NT2/D1 (cell line): ENCODE measurements at regions not wholly inside any gene's neighbourhood (a gene's known extent, or its start where the extent isn't known, plus 50 kb on each side); places are given as distances from the start of the nearest gene placed in this dataset.
A peak's percentile ranks its signal among the peaks of the same experiment; 100 is the strongest.

ENCODE experiments used
- DNase-seq: peaks from one replicate; pipeline ENCODE4 v3.0.0-alpha.2; 2011; ENCODE audit warnings: low read depth, low spot score
- H3K27me3 ChIP-seq: 2 replicates; pipeline ENCODE4 v1.6.0; 2011; ENCODE audit warnings: mild to moderate bottlenecking; ENCODE audit not compliant: insufficient read length, insufficient read depth
- H3K36me3 ChIP-seq: 2 replicates; pipeline ENCODE4 v1.6.1; 2011; ENCODE audit warnings: mild to moderate bottlenecking, low read length, mixed read lengths; ENCODE audit not compliant: insufficient read depth, insufficient read length
- H3K4me1 ChIP-seq: 2 replicates; pipeline ENCODE4 v1.5.1; 2011; ENCODE audit not compliant: insufficient read depth, insufficient read length
- H3K4me3 ChIP-seq: 2 replicates; pipeline ENCODE4 v1.5.1; 2011; ENCODE audit warnings: low read depth; ENCODE audit not compliant: insufficient read length
- H3K9ac ChIP-seq: 2 replicates; pipeline ENCODE4 v1.6.0; 2011; ENCODE audit warnings: low read depth; ENCODE audit not compliant: insufficient read length
- H3K9me3 ChIP-seq: 2 replicates; pipeline ENCODE4 v1.5.1; 2011; ENCODE audit warnings: mild to moderate bottlenecking, low read length; ENCODE audit not compliant: insufficient read depth
- SUZ12 ChIP-seq: IDR thresholded peaks from 2 replicates; pipeline ENCODE4 v1.6.1; 2011; ENCODE audit not compliant: insufficient read length, insufficient read depth; ENCODE audit errors: extremely low read depth
- YY1 ChIP-seq: IDR thresholded peaks from 2 replicates; pipeline ENCODE4 v1.6.1; 2011; ENCODE audit not compliant: insufficient read length, insufficient read depth
- ZNF274 ChIP-seq: IDR thresholded peaks from 2 replicates; pipeline ENCODE4 v1.6.1; 2011; ENCODE audit warnings: mild to moderate bottlenecking, low read depth, low read length

GRCh38 chr13:50126263-50126992, 111.2 kb downstream of the KCNRG start:
- H3K27me3 ChIP-seq, result peaks cover 81% of the 10 kb centered on the region
- H3K9me3 ChIP-seq, result no peaks in the 10 kb centered on the region
- peaks cover 2% of the 10 kb centered on the region for H3K4me1 ChIP-seq
- H3K36me3 ChIP-seq, result no peaks in the 10 kb centered on the region
- no peak for TF ChIP-seq YY1
- TF ChIP-seq ZNF274, result no peak
- TF ChIP-seq SUZ12, result no peak
- H3K9ac ChIP-seq, result no peak overlapping the region
- H3K4me3 ChIP-seq, result no peak overlapping the region
- no peak for DNase-seq

- no peak for DNase-seq
- peaks cover 2% of the 10 kb centered on the region for H3K4me1 ChIP-seq
- no peak overlapping the region for H3K9ac ChIP-seq
- no peaks in the 10 kb centered on the region for H3K36me3 ChIP-seq
- no peaks in the 10 kb centered on the region for H3K9me3 ChIP-seq
- no peak for TF ChIP-seq YY1
- no peak for TF ChIP-seq ZNF274
- TF ChIP-seq SUZ12, result peak; percentile 9
- peaks cover 81% of the 10 kb centered on the region for H3K27me3 ChIP-seq
- H3K4me3 ChIP-seq, result no peak overlapping the region
Observed at GRCh38 chr13:50126993-50127725, 111.9 kb downstream of the KCNRG start.

- Histone ChIP-seq H3K27me3 (peaks cover 81% of the 10 kb centered on the region), H3K36me3 (no peaks in the 10 kb centered on the region), H3K4me1 (peaks cover 2% of the 10 kb centered on the region), H3K9ac (no peak overlapping the region), H3K4me3 (no peak overlapping the region), H3K9me3 (no peaks in the 10 kb centered on the region)
- TF ChIP-seq YY1 (no peak), ZNF274 (no peak), SUZ12 (no peak)
- no peak for DNase-seq
Observed at GRCh38 chr13:50127726-50128291, 112.6 kb downstream of the KCNRG start.

GRCh38 chr13:50128428-50128931, 113.2 kb downstream of the KCNRG start:
- H3K9me3 ChIP-seq, result no peaks in the 10 kb centered on the region
- H3K4me1 ChIP-seq, result peaks cover 2% of the 10 kb centered on the region
- no peaks in the 10 kb centered on the region for H3K36me3 ChIP-seq
- H3K4me3 ChIP-seq, result no peak overlapping the region
- no peak for TF ChIP-seq SUZ12
- TF ChIP-seq YY1, result no peak
- no peak for TF ChIP-seq ZNF274
- H3K9ac ChIP-seq, result no peak overlapping the region
- H3K27me3 ChIP-seq, result peaks cover 81% of the 10 kb centered on the region
- DNase-seq, result no peak

GRCh38 chr13:50129081-50129705, 113.9 kb downstream of the KCNRG start:
- H3K4me3 ChIP-seq, result no peak overlapping the region
- H3K27me3 ChIP-seq, result peaks cover 86% of the 10 kb centered on the region
- no peak overlapping the region for H3K9ac ChIP-seq
- no peak for DNase-seq
- no peaks in the 10 kb centered on the region for H3K36me3 ChIP-seq
- TF ChIP-seq ZNF274 (no peak), YY1 (no peak), SUZ12 (no peak)
- no peaks in the 10 kb centered on the region for H3K9me3 ChIP-seq
- peaks cover 2% of the 10 kb centered on the region for H3K4me1 ChIP-seq

- Histone ChIP-seq H3K36me3 (no peaks in the 10 kb centered on the region), H3K27me3 (peaks cover 91% of the 10 kb centered on the region), H3K4me1 (peaks cover 2% of the 10 kb centered on the region), H3K9ac (no peak overlapping the region), H3K9me3 (no peaks in the 10 kb centered on the region), H3K4me3 (peak overlapping the region; percentile 11)
- TF ChIP-seq SUZ12, result peak; percentile 26
- no peak for TF ChIP-seq ZNF274
- no peak for DNase-seq
Observed at GRCh38 chr13:50129706-50130122, 114.5 kb downstream of the KCNRG start.
